Kidney capillary endothelial cell (primary cell): ENCODE measurements at regions not wholly inside any gene's neighbourhood (a gene's known extent, or its start where the extent isn't known, plus 50 kb on each side); places are given as distances from the start of the nearest gene placed in this dataset.
"Not testable (repeated sequence)": the region's sequence is repeated elsewhere in the genome, so short reads cannot be mapped to it uniquely, and the experiment has no call there.

Source experiments
- DNase-seq: peaks from one replicate; pipeline ENCODE4 v3.0.0-alpha.2; 2018; ENCODE audit warnings: low spot score

DNA sequence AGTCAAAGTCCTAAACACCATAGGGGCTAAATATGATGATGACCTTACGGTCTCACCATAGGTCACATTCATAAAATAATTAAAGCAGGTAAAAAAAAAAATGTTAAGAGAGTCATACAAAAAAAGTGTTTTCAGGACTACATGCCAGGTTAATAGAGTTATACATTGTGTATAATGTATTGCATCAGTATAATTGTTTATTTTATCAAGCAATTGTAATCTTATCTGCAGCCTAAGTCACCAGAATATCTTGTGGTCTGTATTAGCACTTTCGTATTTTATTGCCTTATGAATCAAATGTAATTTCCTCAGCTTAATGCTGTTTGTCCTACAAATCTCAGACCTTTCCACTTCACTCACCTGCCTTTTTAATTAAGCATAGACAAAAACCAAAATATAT is 972.9 kb upstream of the PCDH20 start:
- DNase-seq, result no peak

DNA sequence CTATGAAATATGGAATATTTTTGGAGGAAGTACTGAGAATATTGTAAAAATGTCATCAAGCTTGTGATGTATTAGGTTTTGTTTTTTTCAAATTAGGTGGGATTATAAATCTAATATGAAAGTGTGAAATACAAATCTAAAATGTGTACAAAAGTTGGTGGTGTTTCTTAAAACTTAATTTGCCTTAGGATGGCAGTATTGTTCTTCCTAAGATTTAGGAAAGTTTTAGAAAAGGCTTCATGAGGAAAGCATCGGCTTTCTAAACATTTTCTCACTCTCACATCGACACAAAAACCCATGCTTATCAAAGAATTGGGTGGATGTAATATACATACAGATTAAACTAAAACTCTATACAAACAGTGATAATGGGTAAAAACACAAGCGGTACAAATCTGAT is 972.0 kb upstream of the PCDH20 start:
- DNase-seq, result no peak

DNA sequence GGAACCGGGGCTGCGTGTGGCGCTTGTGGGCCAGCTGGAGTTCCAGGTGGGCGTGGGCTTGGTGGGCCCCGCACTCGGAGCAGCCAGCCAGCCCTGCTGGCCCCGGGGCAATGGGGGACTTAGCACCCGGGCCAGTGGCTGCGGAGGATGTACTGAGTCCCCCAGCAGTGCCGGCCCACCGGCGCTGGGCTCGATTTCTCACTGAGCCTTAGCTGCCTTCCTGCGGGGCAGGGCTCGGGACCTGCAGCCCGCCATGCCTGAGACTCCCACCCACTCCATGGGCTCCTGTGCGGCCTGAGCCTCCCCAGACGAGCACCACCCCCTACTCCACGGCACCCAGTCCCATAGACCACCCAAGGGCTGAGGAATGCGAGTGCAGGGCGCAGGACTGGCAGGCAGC is 963.6 kb upstream of the PCDH20 start:
- DNase-seq, result not testable (repeated sequence)

DNA sequence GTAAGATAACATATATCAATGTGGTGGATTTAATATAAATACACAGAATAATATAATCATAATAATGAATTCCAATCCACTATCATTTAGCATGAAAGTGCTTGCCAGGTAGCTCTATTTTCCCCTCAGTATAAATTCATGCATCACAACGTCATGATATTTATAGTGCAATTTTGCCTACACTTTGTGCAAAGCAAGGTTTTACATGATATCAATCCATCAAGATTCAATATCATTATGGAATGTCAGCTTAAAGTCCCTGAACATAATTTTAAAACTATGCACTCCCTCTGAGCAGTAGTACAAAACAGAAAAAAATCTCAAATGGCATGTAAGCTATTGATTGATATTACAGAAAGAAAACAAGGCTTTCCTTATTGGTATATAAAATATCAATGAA is 962.2 kb upstream of the PCDH20 start:
- no peak for DNase-seq

DNA sequence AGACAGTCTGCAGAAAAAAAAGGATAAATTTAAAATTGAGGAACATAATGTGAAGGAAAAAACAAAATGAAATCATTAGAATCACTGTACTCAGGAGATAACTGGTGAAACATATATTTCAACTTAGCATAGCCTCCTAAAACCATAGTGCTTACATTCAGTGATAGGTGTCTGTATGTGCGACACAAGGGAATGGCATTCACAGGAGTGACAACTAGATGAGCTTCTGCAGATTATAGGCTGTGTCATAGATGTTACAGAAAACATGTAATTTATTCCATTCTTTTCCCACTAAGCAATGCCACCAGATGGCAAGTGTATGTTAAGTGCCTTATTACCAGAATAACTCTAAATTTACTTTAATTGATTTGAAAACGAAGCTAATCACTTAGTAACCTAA is 960.0 kb upstream of the PCDH20 start:
- no peak for DNase-seq

DNA sequence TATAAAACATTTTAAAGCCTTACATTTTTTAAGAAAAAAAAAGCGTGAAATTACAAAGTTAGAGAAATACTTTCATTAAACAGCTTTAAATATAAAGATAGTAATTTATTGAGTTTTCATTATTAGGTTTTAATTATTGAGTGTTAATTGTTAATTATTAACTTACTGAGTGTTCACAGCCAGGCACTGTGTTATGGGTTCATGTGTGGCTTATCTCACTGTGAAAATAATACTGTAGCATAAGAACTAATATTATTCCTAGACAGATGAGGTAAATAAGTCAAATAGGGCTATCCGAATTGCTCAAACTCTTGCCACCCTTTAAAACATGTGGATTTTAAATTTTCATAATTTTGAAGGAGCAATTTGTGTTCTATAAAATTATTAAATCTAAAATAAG is 956.1 kb upstream of the PCDH20 start:
- DNase-seq, result no peak

DNA sequence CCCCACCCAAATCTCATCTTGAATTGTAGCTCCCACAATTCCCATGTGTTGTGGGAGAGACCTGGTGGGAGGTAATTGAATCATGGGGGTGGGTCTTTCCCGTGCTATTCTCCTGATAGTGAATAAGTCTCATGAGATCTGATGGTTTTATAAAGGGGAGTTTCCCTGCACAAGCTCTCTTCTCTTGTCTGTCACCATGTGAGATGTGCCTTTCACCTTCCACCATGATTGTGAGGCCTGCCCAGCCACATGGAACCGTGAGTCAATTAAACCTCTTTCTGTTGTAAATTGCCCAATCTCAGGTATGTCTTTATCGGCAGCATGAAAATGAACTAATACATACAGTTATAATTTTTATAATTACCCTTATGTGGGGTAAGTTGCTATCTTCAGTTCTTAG is 952.3 kb upstream of the PCDH20 start:
- not testable (repeated sequence) for DNase-seq

DNA sequence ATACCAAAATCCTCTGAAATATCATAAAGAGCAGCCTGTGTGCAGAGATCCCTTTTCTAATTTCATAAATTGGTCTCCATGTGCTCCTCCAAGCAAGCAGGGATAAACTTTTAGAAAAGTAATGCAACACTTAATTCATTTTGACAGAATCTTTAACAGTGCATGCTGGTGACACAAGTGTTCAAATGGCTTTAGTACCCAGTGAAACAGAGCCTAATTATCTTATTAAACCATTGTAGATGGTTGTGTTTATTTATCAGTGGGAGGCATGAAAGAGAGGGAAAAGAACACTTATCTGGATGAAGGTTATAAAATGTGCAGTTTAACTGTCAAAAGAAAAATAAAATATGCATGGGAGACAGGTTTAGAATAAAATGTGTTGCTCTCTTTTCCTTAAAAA is 945.0 kb upstream of the PCDH20 start:
- no peak for DNase-seq

DNA sequence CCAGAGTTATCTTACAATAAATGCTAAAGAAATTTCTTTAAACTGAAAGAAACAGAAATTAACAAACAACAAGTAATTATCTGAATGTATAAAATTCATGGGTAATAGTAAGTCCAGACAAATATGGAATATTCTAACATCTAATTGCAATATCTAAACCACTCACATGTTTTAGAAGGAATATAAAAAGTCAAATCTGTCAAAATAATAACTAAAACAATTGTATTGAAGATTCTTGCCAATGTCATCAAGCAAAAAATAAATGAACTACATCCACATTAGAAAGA is 942.9 kb upstream of the PCDH20 start:
- no peak for DNase-seq

DNA sequence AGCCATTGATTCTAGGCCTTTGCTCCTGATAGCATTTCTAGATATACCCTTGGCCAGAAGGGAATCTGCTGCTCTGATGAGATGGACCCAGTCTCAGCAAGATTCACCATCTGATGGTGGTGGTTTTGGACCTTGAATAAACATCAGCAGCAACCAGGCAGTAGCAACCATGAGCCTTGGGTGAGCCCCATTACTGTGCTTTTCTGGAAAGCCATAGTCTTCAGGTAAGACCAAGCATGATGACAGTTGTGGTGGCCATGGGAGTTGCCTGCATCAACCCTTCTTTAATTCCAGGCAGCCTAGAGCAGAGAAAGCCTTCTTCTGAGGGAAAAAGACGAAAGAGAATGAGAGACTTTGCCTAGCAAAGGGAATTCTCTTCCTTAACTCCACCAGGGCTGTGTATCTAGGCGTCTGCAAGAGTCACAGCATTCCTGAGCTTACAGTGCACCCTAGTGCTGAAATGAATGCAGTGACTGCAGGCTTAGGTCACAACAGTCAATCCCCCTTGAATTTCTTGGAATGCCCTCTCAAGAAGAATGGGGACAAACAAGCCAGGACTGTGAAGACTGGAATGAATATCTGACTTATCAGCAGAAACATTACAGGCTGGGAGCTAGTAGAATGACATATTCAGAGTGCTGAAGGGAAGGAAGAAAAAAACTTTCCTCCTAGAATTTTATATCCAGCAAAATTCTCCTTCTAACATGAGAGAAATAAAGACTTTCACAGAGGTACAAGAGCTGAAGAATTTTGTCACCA is 942.4 kb upstream of the PCDH20 start:
- no peak for DNase-seq

DNA sequence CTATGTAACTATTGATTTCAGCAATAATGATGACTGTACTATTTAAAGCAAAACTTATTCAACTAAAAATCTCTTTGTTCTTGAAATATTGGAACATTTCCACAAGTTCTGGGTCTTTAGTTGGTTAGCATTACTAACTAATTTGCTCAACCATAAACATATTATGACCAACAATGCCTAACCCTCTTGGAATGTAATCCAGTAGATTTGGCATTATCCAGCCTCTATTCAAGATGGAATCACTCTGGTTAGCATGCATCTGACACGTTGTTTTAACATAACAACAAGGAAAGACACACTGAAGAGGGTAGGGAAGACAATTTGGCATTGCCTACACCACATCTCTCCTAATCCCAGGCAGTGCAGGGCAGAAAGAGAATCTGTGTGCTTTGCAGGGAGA is 941.3 kb upstream of the PCDH20 start:
- DNase-seq, result no peak

DNA sequence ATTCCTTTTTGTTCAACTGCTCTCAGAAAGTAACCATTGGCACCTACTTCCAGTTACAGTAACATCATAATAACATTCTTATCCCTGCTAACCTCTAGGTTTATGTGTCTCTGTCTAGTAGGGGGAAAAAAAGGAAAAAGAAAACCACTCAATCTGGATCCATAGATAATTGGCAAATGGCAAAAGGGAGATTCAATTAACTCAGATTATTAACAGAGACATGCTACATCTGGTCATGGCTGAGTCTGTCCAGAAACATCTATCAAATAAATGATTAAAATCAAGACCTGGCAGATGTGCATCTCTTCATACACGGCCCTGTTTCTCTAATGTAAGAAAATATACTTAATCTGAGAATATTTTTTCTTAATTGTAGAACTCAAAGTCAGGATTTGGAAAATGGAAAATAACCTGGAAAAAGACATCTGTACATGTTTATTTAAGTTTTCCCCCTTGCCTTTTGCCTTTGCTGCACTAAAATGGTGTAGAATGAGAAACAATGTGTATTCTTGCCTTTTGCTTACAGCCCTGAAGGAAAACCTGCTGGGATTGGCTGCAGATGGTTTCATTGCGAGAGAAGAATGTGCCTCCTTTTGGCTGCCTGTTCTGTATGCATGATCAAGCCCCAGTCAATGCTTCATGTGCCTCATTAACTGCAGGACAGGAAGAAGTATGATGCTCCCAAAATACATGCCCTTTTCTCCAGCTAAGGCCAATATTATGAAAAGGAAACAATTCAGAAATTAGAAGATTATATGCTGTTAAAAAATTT is 921.6 kb upstream of the PCDH20 start:
- no peak for DNase-seq

DNA sequence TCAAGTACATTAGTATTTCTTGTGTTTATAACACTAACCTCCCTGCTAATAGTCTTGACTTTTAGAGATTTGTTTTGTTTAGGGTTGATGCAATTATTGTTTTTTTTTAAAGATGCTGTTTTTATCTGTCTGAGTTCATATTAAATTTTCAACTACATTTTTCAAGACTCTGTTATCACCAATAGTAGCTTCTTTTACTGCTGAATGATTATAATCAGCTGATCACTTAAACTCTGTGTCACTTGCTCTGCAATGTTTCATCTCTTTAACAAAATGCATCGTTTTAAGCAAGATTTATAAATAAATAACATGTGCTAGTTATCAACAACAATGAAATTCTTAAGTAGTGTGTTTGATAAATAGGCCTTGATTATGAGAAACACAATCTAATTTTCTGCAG is 920.9 kb upstream of the PCDH20 start:
- DNase-seq, result no peak

DNA sequence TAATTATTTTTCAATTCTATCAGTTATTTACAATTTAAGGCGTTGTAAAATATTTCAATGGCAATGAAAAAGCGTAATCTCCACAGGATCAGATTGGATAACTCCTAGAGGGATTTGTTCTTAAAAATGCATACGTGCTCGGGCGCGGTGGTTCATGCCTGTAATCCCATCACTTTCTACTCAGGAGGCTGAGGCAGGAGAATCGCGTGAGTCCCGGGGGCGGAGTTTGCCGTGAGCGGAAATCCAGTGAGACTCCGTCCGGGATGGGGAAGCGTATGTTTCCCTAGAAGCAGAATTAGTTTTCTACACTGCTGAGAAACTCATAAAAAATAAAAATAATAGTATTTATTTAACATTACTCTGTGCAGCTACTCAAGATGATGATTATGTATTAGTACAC is 917.8 kb upstream of the PCDH20 start:
- DNase-seq, result no peak

DNA sequence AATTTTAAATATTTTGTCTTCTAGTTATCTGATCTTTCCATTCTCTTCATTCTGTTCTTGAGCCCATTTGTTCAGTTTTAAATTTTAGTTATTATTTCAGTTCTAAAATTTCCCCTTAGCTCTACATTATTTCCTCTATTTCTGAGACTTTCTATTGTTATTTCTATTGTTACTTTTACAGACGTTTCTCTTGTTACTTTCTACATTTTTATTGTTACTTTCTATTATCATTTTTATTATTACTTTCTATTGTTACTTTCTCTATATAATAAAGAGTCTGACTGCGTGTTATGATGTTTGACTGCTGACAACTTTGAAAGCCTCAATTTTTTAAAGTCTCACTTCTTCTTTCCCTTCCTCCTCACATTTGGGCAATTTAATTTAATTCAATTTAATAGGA is 915.7 kb upstream of the PCDH20 start:
- no peak for DNase-seq

DNA sequence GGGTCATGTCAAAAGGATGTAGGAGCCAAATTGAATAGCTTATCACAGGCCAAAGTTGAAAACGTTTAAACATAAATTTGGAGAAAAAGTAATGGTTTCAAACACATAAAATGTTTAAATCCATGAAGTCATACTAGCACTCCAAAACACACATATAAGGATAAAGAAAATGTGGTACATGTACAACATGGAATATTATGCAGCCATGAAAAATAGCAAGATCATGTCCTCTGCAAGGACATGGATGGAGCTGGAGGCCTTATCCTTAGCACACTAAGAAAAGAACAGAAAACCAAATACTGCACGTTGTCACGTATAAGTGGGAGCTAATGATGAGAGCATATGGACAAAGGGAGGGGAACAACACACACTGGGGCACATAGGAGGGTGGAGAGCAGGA is 911.7 kb upstream of the PCDH20 start:
- DNase-seq, result no peak

DNA sequence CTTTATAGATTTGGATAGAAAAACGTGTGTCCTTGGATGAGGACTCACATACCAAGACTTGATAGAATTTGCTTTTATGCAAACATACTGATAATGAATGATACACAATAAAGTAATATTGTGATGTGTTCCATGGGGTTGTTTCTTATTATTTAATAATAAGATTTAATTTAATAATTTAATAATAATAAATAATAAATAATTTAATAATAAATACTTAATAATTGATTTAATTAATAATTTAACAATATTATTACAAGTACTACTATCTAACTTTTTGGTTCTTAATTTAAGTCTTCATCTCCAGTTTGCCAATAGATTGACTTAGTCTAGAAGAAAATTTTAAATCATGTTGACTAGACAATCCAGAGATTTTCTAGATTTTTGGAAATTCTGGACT is 909.2 kb upstream of the PCDH20 start:
- no peak for DNase-seq

DNA sequence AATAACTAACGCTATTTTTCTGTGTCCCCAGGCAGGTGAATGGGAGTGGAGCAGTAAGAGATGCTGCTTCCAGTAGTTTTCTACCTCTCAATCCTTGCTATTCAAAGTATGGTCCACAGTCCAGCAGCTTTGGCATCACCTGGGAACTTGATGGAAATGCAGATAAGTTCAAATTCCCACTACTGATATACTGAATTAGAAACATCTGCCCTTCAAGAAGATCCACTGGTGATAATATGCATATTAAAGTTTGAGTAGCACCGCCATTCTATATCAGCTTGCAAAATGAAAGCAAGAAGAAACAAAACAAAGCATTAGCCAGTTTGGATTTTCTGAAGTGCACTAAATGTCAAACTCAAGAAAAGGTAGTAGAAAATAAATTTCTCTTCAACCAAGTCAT is 906.2 kb upstream of the PCDH20 start:
- DNase-seq, result no peak

DNA sequence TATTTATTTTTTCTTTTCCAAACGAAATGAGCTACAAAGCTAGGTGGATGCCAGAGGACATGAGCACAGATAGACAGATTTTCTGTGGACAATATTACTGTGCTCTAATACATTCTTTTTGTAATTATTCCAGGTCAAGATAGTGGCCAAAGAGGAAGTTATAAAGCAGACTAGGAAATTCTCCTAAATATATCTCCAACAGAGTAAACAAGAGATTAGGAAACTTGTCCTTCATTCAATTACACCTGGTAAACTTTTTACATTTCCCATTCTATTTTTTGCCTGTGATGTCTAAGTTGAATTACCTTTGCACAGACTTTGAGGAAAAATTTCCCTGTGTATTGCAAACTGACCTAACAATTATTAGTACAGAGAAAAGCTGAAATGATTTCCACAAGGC is 905.5 kb upstream of the PCDH20 start:
- DNase-seq, result no peak

DNA sequence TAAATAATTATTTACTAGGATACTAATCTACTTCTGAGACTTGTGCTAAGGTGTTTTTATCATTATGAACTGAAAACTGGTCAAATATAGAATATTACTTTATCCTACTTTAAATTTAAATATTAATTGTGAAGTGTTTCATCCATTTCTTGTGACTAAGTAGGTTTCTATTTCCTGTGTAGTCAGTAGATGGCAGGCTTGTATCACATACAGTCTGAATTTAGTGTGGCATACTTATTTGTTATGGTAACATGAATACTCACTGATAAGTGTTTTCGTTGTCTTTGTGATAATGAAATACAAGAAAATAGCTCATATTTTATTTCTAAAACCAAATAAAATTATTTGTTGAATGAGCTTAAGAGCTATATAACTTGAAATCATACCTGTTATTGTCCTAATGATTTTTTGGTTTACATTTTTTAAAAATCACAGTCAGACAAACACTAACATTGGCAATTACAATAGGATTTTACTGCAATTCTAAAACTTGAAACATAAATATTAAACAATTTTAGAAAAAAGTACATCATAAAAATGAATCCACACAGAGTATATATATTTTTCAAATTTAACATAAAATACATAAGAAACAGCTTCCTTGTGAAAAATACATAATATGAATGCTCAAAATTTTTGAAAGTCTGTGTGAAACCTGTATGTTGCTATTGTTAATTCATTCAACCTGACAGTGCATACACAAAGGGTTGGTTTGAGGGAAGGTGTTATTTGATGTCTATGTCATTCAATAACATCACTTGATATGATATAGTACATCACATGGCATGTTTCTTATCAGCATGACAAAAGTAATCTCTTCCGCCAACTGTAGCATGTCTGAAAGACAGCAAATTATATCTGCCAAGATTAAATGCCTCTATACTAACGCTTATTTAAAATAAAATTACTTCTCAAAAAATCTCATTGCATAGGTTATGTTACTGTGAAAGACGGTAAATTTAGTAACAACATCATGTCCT is 904.8 kb upstream of the PCDH20 start:
- DNase-seq, result peak; percentile 6

DNA sequence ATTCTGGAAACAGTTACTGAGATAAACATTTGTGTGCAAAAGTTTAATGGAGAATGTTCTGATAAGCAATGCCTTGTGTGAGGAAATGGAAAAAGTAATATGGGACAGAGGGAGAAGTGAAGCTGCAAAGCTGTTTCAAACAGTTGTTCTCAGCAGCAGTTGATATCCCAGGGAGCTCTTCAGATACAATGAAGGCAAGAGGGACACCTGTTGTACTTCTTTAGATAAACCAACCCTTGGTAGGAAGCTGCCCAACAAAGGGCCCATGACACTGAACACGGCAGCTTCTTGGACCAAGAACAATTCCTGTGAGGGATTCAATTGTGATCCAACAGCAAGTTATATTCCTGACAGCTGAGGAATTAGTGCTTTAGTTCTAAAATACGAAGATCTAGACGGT is 894.3 kb upstream of the PCDH20 start:
- no peak for DNase-seq

DNA sequence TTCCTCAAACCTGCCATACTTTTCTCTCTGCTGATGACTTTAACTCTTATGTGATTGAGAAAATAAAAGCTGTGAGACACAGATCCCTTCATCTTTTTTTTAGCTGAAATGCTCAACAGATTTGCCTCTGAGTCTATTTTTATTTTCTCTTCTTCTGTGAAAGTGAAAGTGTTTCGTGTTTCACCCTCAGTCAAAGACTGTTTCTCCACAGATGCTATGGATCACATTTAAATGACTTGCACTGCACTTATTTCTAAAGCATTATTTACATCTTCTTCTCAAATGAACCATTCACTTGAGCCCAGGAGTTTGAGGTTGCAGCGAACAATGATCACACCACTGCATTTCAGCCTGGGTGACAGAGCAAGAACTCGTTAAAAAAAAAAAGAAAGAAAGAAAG is 890.1 kb upstream of the PCDH20 start:
- DNase-seq, result no peak

DNA sequence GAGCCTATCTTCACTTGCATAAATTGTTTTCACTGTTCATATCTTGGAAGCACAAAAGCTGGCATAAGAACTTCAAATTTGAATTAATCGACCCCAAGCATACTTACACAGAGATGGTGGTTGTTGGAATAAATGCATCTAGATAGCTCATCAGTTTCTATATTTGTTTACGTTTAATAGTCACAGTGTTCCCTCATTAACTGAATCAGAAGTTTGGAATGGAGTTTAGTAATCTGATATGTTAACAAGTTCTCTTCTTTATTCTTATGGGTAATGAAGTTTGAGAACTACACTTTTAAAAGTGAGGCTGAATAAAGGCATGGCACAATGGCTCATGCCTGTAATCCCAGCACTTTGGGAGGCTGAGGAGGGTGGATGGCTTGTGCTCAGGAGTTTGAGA is 886.7 kb upstream of the PCDH20 start:
- DNase-seq, result no peak
